NOMO-1 treated with dmso at 0.1 percent for 144 hours (cell line): ENCODE measurements at regions not wholly inside any gene's neighbourhood (a gene's known extent, or its start where the extent isn't known, plus 50 kb on each side); places are given as distances from the start of the nearest gene placed in this dataset.

Source experiments
- DNase-seq: peaks from one replicate; lab custom pipeline; 2025; ENCODE audit not compliant: unreplicated experiment; lab: John Stamatoyannopoulos, UW

DNA sequence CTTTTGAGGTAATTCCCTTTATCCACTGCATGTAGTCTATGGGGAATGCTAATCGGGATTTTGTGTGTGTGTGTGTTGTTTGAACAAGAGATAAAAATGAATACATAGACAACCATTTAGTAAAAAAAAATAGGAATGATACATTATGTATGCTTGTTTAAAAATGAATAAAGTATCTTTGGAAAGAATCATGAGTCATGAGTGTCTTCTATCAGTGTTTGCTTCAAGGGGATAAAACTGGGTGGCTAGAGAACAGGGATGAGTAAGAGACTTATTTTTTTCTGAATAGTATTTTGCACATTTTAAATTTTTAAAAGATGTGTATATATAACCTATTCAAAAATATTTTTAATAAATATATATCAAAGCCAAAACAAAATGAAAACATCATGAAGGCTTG is 839.4 kb upstream of the ADGRL4 start:
- DNase-seq, result no peak

DNA sequence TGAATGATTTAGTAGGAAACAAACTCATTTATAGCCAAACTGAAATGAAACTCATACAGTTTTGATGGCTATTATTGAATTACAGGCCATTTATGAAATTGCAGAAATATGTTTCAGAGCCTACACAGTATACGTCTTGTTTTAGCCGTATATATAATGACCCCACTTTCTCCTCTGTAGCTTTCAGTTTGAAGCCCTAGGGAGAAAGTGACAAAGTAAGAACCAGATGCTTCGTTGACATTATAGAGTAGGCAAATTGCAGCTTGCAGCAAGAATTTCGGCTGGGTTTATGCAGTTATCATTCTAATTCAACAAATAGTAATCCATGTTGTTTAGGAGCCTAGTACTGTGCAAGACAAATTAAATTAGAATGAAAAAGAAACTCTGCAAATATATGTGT is 836.3 kb upstream of the ADGRL4 start:
- no peak for DNase-seq

DNA sequence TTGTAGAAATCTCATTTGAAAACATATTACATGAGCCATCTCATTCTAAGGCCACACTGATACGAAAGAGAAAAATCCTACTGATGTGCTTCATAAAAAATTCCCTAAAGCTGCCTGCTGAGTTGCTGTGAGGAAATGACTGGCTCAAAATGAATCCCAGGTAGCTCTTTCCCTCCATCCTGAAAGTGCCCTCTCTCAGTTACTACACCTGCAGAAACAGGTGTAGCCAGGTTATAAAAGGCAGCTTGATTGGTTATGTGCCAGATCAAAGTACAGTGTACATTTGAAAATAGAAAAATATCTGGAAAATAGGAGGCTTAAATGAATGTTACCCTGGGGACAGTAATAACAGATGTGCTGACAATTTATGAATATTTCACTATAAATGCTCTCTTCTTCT is 833.4 kb upstream of the ADGRL4 start:
- DNase-seq, result no peak

DNA sequence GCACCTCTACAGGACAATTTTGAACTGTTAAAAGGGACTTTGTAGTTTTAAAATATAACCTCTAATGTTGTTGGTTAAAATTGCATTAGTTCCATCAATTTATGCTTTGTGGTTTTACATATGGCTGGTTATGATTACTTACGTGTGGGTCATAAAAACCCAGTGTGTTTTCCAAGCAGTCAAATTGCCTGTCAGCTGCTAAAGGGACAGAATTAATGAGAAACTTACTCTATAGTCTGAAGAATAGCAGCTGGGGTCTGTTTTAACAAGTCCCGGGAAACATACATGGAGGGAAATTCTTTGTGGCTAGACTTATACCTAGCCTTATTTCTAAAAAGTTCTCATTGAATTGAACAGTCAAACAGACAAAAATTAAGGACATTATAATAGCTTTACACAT is 820.9 kb upstream of the ADGRL4 start:
- no peak for DNase-seq

DNA sequence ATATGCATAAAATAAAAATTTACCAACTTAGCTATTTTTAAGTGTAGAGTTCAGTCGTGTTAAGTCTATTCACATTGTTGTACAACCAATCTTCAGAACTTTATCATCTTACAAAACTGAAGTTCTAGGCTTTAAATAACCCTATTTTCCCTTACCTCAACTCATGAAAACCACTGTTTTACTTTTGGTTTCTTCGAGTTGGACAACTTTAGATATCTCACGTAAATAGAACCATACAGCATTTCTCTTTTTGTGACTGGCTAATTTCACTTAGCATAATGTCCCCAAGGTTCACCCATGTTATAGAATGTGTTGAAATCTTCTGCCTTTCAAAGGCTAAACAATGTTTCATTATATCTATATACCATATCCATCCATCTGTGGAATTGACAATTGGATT is 819.0 kb upstream of the ADGRL4 start:
- DNase-seq, result no peak

DNA sequence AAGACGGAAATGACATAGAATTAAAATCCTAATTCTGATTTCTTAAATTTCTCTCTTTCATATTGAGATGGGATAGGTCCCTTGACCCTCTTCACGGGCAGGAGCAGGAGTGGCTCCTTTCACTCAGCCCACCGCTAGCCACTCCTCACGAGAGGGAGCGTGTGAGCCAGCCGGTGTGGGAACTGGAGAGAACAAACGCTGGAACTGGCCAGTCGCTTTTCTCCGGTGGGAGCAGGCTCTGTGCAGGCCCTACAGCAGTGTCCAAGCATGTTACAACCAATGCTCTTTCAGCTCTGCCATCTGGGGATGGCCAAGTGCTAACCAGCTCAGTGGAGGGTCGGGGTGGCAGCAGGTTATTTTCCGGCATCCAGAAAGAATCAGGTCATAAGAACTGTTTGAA is 815.5 kb upstream of the ADGRL4 start:
- DNase-seq, result no peak

DNA sequence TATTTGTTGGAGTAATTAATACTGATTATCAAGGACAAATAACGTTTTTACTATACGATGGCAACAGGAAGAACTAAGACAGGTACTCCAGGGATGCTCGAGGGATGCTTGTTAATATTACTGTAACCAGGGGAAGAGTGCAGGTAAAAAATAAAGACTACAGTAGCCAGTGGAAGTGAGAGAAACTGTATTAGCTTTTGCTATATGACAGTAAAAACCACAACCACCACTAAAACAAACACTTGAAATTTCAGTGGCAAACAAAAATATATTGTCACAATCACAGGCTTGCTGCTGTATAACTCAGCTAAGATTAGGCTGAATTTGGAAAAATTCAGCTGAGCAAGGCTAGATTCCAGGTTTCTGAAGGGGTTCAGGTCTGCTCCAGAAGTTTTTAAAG is 812.6 kb upstream of the ADGRL4 start:
- DNase-seq, result no peak

DNA sequence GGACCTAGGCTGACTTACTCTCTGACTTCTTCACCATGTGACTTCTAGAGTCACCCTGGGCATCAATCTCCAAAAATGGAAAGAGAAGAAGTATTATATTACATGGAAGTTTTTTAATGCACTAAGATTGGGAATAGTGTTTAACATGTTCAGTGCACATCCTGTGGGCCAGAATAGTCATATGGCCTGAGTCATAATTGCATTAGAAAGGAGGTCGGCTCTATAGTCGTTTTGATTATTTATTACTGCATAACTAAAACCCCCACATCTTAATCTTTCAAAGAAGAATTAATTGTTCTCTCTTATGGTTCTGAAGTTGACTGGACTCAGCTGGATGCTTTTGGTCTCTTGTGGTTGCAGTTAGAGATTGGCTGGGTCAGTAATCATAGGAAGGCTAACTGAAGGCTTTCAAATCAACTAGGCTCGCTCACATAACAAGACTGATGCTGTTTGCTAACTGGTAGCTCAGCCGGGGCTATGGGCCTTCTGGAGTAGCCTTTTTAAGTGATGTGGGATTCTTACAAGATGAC is 810.6 kb upstream of the ADGRL4 start:
- no peak for DNase-seq

DNA sequence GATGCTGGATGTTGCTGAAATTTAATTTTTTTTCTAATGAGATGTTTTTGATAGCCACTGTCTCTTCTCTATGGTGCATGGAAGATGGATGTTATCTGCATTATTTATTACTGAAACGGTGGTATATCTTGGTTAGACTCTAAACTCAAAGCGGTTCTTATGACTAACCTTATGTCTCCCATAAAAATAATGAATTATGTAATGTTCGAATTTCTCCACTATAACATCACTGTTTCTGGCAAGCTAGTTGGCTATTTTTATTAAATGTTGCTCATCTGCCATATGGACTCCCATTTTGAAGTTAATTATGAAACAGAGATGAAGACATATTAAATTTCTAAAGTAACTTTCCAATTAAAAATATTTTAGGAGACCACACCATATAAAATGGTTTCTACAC is 808.6 kb upstream of the ADGRL4 start:
- no peak for DNase-seq

DNA sequence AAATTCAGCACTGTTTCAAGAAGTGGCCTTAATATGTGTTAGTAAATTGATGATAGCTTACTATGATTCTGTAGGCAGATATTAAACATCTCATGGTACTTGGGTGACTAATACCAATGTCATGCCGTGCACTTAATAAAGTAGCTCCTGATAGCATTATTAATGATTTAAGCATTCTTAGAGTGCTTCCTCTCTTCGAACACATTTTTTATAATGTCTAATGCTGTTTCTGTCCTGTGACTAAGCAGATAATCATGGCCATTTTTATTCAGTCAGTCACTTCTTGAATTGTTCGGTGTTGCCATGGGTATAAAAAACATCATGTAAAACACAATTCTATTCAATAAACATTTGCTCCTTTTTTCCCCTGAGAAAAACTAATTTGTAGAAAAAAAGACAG is 804.6 kb upstream of the ADGRL4 start:
- no peak for DNase-seq

DNA sequence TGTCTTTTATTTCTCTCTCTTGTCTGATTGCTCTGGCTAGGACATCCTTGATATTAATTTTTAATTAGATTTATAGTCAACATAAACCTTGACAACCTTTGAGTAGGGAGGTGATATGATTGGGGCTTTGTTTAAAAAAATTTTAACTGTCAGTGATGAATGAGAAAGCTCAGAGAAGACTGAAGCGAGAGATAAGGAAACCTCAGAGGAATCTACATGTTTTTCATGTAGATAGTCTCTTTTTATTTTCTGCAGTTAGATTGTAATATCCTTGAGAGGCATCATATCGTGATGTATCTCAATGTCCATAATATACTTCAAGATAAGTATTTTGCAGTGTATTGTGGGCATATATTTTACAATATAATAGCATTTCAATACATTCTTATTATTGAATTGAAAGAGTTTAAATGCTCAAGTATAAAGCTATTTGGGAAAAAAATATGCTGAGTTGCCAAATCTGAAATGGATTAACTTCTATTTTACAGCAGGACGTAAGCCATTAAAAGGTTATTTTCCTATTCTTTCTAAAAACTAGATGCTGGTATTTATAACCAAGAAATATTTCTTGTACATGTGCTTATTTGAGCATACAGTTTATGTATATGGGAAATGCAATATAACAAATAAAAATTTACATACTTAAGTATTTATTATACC is 802.4 kb upstream of the ADGRL4 start:
- DNase-seq, result no peak

DNA sequence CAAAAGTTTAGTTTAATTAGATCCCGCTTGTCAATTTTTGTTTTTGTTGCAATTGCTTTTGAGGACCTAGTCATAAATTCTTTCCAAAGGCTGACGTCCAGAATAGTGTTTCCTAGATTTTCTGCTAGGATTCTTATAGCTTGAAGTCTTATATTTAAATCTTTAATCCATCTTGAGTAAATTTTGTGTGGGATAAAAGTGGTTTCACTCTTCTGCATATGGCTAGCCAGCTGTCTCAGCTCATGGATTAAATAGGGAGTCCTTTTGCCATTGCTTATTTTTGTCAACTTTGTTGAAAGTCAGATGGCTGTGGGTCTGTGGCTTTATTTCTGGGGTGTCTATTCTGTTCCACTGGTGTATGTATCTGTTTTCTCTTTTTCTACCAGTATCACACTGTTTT is 801.3 kb upstream of the ADGRL4 start:
- no peak for DNase-seq

DNA sequence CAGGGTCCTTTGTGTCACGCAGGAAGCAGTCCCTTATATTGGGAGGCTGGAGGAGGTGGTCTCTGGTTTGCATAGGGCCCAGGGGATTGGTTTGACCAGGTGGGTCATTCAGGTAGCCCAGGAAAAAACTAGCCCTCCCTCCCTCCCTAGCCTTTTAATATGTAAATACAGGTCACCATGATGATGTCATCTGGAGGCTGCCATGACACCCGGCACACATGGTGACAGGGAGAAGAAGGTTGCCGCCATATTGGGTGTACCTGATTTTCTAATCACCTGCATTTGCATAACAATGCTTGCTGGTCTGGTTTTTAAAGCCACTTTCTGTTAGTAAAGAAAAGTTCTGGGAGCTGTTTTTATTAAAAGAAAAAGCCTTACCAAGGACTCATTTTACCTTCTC is 791.0 kb upstream of the ADGRL4 start:
- DNase-seq, result no peak

DNA sequence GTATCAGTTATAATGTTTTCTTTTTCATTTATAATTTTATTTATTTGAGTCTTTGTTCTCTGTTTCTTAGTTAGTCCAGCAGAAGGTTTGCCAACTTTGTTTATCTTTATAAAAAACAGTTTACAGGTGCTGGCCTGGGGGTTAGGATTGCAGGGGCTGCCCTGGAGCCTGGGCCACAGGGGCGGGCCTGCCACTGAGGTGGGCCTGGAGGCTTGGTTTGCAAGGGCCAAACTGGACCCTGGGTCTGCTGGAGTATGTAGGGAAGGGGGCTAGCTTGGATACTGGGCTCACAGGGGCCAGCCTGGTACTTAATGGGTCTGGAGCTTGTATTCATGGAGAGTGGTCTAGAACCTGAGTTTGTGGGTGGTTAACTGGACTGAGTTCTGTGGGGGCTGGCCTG is 789.9 kb upstream of the ADGRL4 start:
- no peak for DNase-seq

DNA sequence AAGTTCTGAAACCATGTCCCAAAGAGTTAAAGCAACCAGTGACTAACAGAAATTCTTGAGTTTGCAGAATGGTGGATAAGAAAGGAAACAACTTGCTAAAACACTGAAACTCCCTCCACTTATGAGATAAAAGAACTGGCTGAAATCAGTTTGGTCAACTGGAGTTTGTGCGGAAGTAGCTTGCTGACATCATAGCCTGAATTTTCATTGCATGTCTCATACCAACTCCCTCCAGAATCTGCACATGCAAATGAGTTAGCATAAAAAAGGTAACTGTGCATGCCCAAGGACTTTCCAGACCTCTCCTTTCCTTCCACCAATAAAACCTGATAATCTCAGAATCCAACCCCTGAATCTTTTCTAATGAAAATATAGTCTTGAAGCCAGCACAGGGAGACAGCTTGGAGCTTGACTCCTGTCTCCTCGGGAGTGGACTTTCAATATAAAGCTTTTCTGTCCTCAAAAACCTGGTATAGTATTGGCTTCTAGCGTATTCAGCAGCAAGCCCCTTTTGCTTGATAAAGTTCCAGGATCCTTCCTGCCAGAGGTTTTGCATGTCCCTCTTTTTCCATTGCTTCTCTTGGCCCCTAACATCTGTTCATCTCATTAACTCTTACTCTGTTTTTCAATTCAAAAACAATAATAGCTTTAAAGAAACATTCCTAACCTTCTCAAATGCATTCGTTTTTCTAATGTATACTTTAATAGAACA is 785.8 kb upstream of the ADGRL4 start:
- DNase-seq, result no peak

DNA sequence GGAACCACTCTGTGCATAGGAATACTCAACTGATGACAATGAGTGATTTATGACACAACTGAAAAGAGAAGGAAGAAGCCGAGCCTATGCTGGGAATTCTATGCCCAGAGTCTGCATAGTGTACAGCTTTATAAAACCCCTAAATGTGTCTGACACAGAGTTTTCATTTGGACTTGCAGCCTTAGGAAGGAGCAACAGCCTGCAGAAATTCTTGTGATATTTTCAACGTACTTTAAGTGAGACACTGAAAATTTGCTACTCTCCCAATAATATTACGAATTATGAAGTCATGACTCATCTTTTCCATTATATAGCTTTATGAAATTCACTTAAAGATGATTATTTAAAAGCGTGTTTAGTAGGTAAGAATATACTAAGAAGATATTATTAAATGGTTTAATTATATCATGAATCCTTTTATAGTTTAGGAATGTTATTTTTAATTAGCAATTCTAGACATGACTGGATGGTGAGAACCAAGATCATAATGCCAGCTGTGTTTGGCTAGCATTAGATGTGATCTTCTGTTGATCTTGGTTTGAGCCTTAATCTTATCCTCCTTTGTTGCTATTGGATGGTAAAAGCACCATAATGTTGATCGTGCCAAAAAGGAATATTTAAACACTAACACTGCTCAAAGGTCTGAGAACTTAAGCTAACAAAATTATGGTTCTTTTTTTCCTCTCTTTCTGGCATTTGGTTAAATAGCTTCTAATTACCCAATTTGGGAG is 785.1 kb upstream of the ADGRL4 start:
- DNase-seq, result no peak

DNA sequence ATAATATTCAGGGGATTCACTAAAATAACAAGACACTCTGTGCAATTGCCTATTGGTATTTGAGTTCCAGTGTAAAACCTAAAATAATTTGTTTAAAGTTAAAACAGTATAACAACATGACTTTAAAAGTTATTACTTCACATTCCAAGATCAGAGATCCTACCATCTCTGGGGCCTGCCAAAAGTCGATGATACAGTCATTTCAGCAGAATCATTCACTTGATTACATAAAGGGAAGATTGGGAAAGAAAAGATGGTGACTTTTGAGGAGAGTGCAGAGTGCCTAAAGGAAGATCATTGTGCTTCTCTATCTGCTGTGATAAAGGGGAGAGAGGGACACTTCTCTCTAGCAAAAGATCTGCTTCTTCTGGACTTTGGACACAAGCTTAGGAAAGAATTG is 784.4 kb upstream of the ADGRL4 start:
- DNase-seq, result no peak

DNA sequence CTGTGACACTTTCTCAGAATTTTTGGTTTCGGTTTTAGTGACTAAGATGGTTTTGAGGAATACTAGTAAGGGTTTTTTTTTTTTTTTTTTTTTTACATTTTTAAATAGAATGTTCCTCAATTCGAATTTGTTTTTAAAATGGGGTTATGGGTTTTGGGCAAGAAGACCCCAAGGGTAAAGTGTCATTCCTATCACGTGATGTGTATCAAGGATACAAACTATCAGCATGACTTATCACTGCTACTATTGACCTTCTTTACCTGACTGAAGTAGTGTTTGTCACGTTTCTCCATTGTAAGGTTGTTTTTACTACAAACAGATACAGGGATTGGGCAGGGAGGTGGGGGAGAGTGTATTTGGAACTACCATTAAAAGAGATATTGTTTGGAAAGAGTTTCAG is 781.1 kb upstream of the ADGRL4 start:
- DNase-seq, result no peak

DNA sequence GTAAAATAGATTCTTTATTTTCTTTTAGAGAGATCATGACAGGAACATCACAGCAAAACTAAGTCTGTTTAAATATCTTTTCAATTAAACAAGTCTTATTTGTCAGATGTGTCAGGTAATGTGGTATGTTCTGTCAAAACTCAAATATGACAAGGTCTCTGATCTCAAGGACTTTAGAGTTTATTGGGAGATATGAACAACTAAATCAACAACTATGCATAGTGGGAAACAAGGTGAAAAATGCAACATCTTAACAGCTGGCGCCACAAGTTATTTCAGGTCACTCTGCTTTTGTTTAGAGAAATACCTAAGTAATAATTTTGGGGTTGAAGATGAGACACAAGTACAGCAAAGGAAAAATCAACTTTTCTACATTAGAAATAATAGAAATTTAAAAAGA is 779.4 kb upstream of the ADGRL4 start:
- no peak for DNase-seq

DNA sequence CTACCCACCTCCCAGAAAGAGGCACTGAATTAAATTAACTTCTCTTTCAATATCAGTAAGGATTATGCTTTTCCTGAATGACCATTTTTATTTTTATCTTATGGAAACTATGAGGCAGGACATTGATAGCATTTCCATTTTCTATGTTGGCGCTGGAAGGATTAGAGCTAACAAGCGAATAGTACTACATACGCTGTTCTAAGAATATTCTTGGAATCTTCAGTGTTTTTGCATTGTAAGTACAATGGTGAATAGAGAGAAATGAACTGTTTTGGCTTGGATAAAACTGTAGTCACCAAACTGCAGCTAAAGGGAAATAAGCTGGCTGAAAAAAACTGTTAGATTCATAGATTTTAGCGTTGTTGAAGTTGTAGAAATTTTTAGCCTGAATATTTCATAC is 779.0 kb upstream of the ADGRL4 start:
- DNase-seq, result no peak

DNA sequence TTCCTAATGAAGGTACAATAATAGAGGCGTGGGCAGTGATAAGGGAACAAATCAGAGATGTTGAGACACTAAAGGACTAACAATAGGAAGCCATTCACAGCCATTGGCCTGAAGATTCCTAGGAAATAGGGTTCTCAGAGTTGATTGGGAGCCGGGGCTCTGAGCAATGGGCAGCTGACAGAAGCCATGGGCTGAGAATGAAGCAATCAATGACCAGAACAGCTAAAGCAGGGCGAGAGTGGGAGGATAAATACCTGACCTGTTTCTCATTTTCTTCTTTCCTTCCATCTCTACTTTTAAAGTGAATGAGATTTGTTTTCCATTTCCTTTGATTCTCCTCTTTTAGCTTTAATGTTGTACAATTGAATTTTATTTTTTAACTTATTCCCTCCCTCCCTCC is 774.7 kb upstream of the ADGRL4 start:
- no peak for DNase-seq
